GM12878 (cell line): ENCODE measurements at regions not wholly inside any gene's neighbourhood (a gene's known extent, or its start where the extent isn't known, plus 50 kb on each side); places are given as distances from the start of the nearest gene placed in this dataset.
A peak's percentile ranks its signal among the peaks of the same experiment; 100 is the strongest.
"Not testable (repeated sequence)": the region's sequence is repeated elsewhere in the genome, so short reads cannot be mapped to it uniquely, and the experiment has no call there.

Experiments
- ATAC-seq: fragments of 200-7000 bp; cut with Tn5 transposase; 3 replicates; pipeline ENCODE4 v1.9.1; 2020; ENCODE audit warnings: mild to moderate bottlenecking, moderate library complexity
- BruUV-seq: library from RNA; stranded (reverse); fragments of 400-500 nt; replicated peaks from 2 replicates; lab custom pipeline; 2021; lab: Mats Ljungman, UMichigan
- CTCF ChIA-PET: fragments of 300-600 bp; sonication (Branson Sonifier 250); formaldehyde crosslinking; extraction: SDS; loops from one replicate; lab custom pipeline; 2021; ENCODE audit warnings: inconsistent platforms; lab: Yijun Ruan, JAX
- POLR2A ChIA-PET: fragments of 350-600 bp; formaldehyde crosslinking; extraction: SDS; loops from one replicate; lab custom pipeline; 2021; ENCODE audit warnings: inconsistent platforms; lab: Charles Lee
- RAD21 ChIA-PET: fragments of 300-600 bp; sonication (Branson Sonifier 250); formaldehyde crosslinking; loops from one replicate; lab custom pipeline; 2023; ENCODE audit warnings: antibody characterized with exemption; ENCODE audit not compliant: unreplicated experiment; lab: Charles Lee
- SMC1A ChIA-PET: fragments of 300-600 bp; sonication (Branson Sonifier 250); formaldehyde crosslinking; loops from one replicate; lab custom pipeline; 2023; ENCODE audit not compliant: unreplicated experiment, uncharacterized antibody; lab: Charles Lee
- DNase-seq: peaks from one replicate; pipeline ENCODE4 v3.0.0-alpha.2; 2011; ENCODE audit warnings: low read depth, low spot score
- FAIRE-seq: peaks from 3 replicates; lab custom pipeline; 2011; peaks lifted over from hg19 to GRCh38; lab: Jason Lieb, UNC
- H2AFZ ChIP-seq: 2 replicates; pipeline ENCODE4 v1.6.0; 2011; ENCODE audit warnings: low read depth, low read length, control low read depth; ENCODE audit not compliant: control insufficient read depth
- H3K27ac ChIP-seq: 2 replicates; pipeline ENCODE4 v1.5.1; 2011; ENCODE audit warnings: control low read depth; ENCODE audit not compliant: control insufficient read depth, insufficient read depth
- H3K27me3 ChIP-seq, 2 experiments: replicated peaks in 1 of 2; 2 replicates each; pipeline versions ENCODE4 v1.6.0 to v1.6.1; 2011; ENCODE audit warnings: low read length in 1 of 2; ENCODE audit not compliant: control insufficient read depth in 2 of 2, insufficient read depth in 2 of 2
- H3K36me3 ChIP-seq, 2 experiments: 2 replicates each; pipeline ENCODE4 v1.5.1; 2011; ENCODE audit warnings: low read length in 1 of 2; ENCODE audit not compliant: control insufficient read depth in 2 of 2, insufficient read depth in 2 of 2
- H3K4me1 ChIP-seq: 2 replicates; pipeline ENCODE4 v1.6.1; 2011; ENCODE audit warnings: mild to moderate bottlenecking, low read length, moderate library complexity, mixed read lengths; ENCODE audit not compliant: control insufficient read depth, insufficient read depth
- H3K4me2 ChIP-seq: 2 replicates; pipeline ENCODE4 v1.6.0; 2011; ENCODE audit warnings: control low read depth; ENCODE audit not compliant: control insufficient read depth, insufficient read depth
- H3K4me3 ChIP-seq: fragments of 200-600 bp; sonication (generic); 2 replicates; pipeline ENCODE4 v1.5.1; 2016
- H3K79me2 ChIP-seq: 2 replicates; pipeline ENCODE4 v1.6.0; 2011; ENCODE audit warnings: low read length; ENCODE audit not compliant: control insufficient read depth, insufficient read depth
- H3K9ac ChIP-seq: 2 replicates; pipeline ENCODE4 v1.8.0; 2011; ENCODE audit warnings: low read length, control low read depth, mixed read lengths; ENCODE audit not compliant: control insufficient read depth, insufficient read depth
- H3K9me3 ChIP-seq: replicated peaks from 3 replicates; pipeline ENCODE4 v1.5.1; 2011; ENCODE audit warnings: mild to moderate bottlenecking, low read length; ENCODE audit not compliant: control insufficient read depth, insufficient read depth
- H4K20me1 ChIP-seq: 2 replicates; pipeline ENCODE4 v1.6.0; 2011; ENCODE audit not compliant: control insufficient read depth, insufficient read depth
- BHLHE40 ChIP-seq, 2 experiments: fragments of 450-650 bp in 1 of 2; IDR thresholded peaks; 2 replicates each; pipeline ENCODE4 v1.6.1; 2011 to 2017; ENCODE audit warnings: low read depth in 2 of 2, borderline replicate concordance in 1 of 2, improper control_type of control experiment in 1 of 2, low read length in 1 of 2, mild to moderate bottlenecking in 1 of 2
- CBFB ChIP-seq: IDR thresholded peaks from 2 replicates; pipeline ENCODE4 v1.6.1; 2016; ENCODE audit warnings: antibody characterized with exemption, low read depth
- CREB1 ChIP-seq: IDR thresholded peaks from 2 replicates; pipeline ENCODE4 v1.6.1; 2012; ENCODE audit warnings: low read depth, mild to moderate bottlenecking, inconsistent platforms
- KAT2A ChIP-seq: conservative IDR thresholded peaks from 2 replicates; pipeline ENCODE4 v1.6.1; 2011; ENCODE audit warnings: low read depth, low read length; ENCODE audit not compliant: control insufficient read depth
- MTA3 ChIP-seq: IDR thresholded peaks from 2 replicates; pipeline ENCODE4 v1.6.1; 2012; ENCODE audit warnings: low read length, inconsistent platforms, borderline replicate concordance
- NR2C2 ChIP-seq: IDR thresholded peaks from 2 replicates; pipeline ENCODE4 v1.6.1; 2011; ENCODE audit warnings: borderline replicate concordance, low read depth; ENCODE audit not compliant: control insufficient read depth, insufficient read length
- PKNOX1 ChIP-seq: fragments of 450-650 bp; IDR thresholded peaks from 2 replicates; pipeline ENCODE4 v1.6.1; 2016; ENCODE audit warnings: mild to moderate bottlenecking
- RBBP5 ChIP-seq: fragments of 200-600 bp; sonication (generic); conservative IDR thresholded peaks from 2 replicates; pipeline ENCODE4 v1.6.1; 2016
- TCF3 ChIP-seq: IDR thresholded peaks from 2 replicates; pipeline ENCODE4 v1.6.1; 2012; ENCODE audit warnings: low read depth, mild to moderate bottlenecking, low read length, borderline replicate concordance; ENCODE audit not compliant: insufficient read depth
- WRNIP1 ChIP-seq: IDR thresholded peaks from 2 replicates; pipeline ENCODE4 v1.6.1; 2011; ENCODE audit warnings: low read depth, low read length, improper control_type of control experiment, borderline replicate concordance
- ZBED1 ChIP-seq: IDR thresholded peaks from 2 replicates; pipeline ENCODE4 v1.6.1; 2016; ENCODE audit warnings: borderline replicate concordance
- ZNF207 ChIP-seq: fragments of 450-650 bp; IDR thresholded peaks from 2 replicates; pipeline ENCODE4 v1.6.1; 2014; ENCODE audit warnings: antibody characterized with exemption, mild to moderate bottlenecking, borderline replicate concordance
- WGBS: methylation state at CpG from one replicate; pipeline ENCODE4 v1.1.6; 2016; ENCODE audit warnings: low lambda C conversion rate; ENCODE audit not compliant: insufficient replicate concordance, insufficient coverage; ENCODE audit errors: missing lambda C conversion rate; 5-methylcytosine and 5-hydroxymethylcytosine counted together
- in situ Hi-C: fragments of 300-500 bp; cut with MboI; formaldehyde crosslinking; loops from 9 replicates; pipeline ENCODE4 v1.14.3; 2018; ENCODE audit warnings: mixed read lengths
- intact Hi-C: fragments of 100-400 bp; cut with micrococcal nuclease; formaldehyde crosslinking; loops from one replicate; pipeline ENCODE4 v1.14.2; 2022; ENCODE audit not compliant: unreplicated experiment
- TF ChIP-seq, protein P1 (sequence below): IDR thresholded peaks from 2 replicates; pipeline ENCODE4 v1.6.1; 2012; ENCODE audit warnings: low read depth, low read length, improper control_type of control experiment
- TF ChIP-seq, protein P2 (sequence below): IDR thresholded peaks from 2 replicates; pipeline ENCODE4 v1.6.1; 2011; ENCODE audit warnings: mild to moderate bottlenecking, low read depth, low read length, moderate library complexity; ENCODE audit not compliant: insufficient replicate concordance

DNA sequence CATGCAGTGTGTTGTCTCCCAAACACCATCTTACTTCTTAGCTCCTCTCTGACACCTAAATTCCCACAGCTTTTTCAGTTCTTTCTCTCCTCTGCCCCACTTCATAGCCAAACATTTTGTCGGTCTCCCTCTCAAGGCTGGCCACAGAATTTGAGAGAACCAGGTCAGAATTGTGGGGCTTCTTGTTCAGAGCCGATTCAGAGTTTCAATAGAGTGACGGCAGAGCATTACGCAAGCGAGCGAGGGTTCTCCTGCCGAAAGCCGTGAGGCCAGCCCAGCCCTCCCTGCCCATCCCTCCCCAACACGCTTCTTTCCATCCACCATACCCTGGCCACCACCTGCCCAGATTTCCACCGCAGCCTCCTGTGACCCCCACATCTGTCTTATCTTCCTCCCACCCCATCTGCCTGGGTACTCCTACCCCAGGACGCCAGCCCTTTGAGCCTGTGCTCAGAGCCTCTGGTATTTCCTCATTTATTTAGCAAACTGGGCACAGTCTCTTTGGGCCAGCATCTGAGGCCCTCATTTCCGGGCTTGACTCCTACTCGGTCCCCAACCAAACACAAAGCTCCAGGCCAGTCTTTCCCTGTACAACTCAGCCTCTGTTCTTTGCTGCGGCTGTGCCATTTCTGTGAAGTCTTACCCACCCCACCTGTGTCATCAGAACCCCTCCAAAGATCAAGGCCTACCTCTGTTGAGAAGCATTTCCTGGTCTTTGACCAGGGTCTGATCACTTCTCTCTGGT is 70.0 kb upstream of the MAP4K4 start:
- H3K9ac ChIP-seq: no peak overlapping the region
- BruUV-seq: no TSS peak
- H3K27ac ChIP-seq: no peak overlapping the region
- no peaks in the 10 kb centered on the region for H4K20me1 ChIP-seq
- ChIA-PET SMC1A (no interaction called here), POLR2A (no interaction called here), RAD21 (no interaction called here), CTCF (no interaction called here)
- 88% methylated on average over 13 of the region's 14 CpGs for WGBS
- no peaks in the 10 kb centered on the region for H3K36me3 ChIP-seq
- H3K27me3 ChIP-seq: no peaks in the 10 kb centered on the region
- TF ChIP-seq WRNIP1: no peak
- TF ChIP-seq PKNOX1: no peak
- TF ChIP-seq NR2C2: no peak
- no peak for TF ChIP-seq ZNF207
- no peak for TF ChIP-seq BHLHE40 (IDR thresholded peaks at IDR 0.05; ENCODE audit: borderline replicate concordance in 1 of 2, low read depth in 2 of 2, low read length in 1 of 2)
- TF ChIP-seq, protein P1, sequence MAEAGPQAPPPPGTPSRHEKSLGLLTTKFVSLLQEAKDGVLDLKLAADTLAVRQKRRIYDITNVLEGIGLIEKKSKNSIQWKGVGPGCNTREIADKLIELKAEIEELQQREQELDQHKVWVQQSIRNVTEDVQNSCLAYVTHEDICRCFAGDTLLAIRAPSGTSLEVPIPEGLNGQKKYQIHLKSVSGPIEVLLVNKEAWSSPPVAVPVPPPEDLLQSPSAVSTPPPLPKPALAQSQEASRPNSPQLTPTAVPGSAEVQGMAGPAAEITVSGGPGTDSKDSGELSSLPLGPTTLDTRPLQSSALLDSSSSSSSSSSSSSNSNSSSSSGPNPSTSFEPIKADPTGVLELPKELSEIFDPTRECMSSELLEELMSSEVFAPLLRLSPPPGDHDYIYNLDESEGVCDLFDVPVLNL: no peak
- TF ChIP-seq, protein P2, sequence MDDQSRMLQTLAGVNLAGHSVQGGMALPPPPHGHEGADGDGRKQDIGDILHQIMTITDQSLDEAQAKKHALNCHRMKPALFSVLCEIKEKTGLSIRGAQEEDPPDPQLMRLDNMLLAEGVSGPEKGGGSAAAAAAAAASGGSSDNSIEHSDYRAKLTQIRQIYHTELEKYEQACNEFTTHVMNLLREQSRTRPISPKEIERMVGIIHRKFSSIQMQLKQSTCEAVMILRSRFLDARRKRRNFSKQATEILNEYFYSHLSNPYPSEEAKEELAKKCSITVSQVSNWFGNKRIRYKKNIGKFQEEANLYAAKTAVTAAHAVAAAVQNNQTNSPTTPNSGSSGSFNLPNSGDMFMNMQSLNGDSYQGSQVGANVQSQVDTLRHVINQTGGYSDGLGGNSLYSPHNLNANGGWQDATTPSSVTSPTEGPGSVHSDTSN: no peak
- no peak for TF ChIP-seq CREB1
- no peak for TF ChIP-seq KAT2A
- no peak for TF ChIP-seq RBBP5
- no peak for TF ChIP-seq TCF3
- no peak for TF ChIP-seq CBFB
- TF ChIP-seq MTA3: no peak
- no peak for TF ChIP-seq ZBED1
- no peak for FAIRE-seq
- ATAC-seq: no peak
- peaks cover 18% of the 10 kb centered on the region for H3K4me1 ChIP-seq
- no peaks in the 10 kb centered on the region for H3K9me3 ChIP-seq
- H3K79me2 ChIP-seq: no peaks in the 10 kb centered on the region
- intact Hi-C loops (loop anchor here (10.0 kb wide), 1 partner anchor 207 kb away; no protein-coding TSS in a partner anchor), in situ Hi-C loops (no loop called here)
- no peak overlapping the region for H3K4me3 ChIP-seq
- no peak overlapping the region for H3K4me2 ChIP-seq
- H2AFZ ChIP-seq: no peak overlapping the region
- no peak for DNase-seq

DNA sequence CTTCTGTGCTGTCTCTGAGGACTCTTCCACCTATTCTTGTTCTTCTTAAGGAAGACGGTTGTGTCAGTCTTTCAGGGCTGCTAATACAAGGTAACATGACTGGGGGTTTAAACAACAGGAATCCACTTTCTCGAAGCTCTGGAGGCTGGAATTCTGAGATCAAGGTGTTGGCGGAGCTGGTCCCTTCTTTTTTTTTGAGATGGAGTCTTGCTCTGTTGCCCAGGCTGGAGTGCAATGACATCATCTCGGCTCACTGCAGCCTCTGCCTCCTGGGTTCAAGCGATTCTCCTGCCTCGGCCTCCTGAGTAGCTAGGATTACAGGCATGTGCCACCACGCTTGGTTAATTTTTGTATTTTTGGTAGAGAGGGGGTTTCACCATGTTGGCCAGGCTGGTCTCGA is 71.7 kb upstream of the MAP4K4 start:
- H3K79me2 ChIP-seq, H3K4me3 ChIP-seq, H3K9ac ChIP-seq, DNase-seq, RAD21 ChIA-PET, in situ Hi-C loops, H3K36me3 ChIP-seq, FAIRE-seq, H3K4me2 ChIP-seq, ATAC-seq, H3K27me3 ChIP-seq, H3K27ac ChIP-seq, POLR2A ChIA-PET, BruUV-seq, H4K20me1 ChIP-seq, H3K9me3 ChIP-seq: not testable (repeated sequence)
- SMC1A ChIA-PET: interaction anchor here (0.6 to 1.5 kb wide), 3 partner anchors 49 to 157 kb away, joined by 4 to 5 read pairs (median 4); no protein-coding TSS in a partner anchor
- Histone ChIP-seq H3K4me1 (peaks cover 22% of the 10 kb centered on the region), H2AFZ (peak overlapping the region; percentile 47; the same call in 1 of the 2 replicates)
- CTCF ChIA-PET: interaction anchor here (1.0 kb wide), 1 partner anchor 8 kb away, joined by 3 read pairs; no protein-coding TSS in a partner anchor
- intact Hi-C loops: loop anchor here (10.0 kb wide), 1 partner anchor 209 kb away; no protein-coding TSS in a partner anchor
- 81% methylated on average over 8 of the region's 8 CpGs for WGBS
